GM12878 (cell line): ENCODE measurements at regions not wholly inside any gene's neighbourhood (a gene's known extent, or its start where the extent isn't known, plus 50 kb on each side); places are given as distances from the start of the nearest gene placed in this dataset.

Experiments
- ATAC-seq: fragments of 200-7000 bp; cut with Tn5 transposase; 3 replicates; pipeline ENCODE4 v1.9.1; 2020; ENCODE audit warnings: mild to moderate bottlenecking, moderate library complexity
- BruUV-seq: library from RNA; stranded (reverse); fragments of 400-500 nt; replicated peaks from 2 replicates; lab custom pipeline; 2021; lab: Mats Ljungman, UMichigan
- CTCF ChIA-PET: fragments of 300-600 bp; sonication (Branson Sonifier 250); formaldehyde crosslinking; extraction: SDS; loops from one replicate; lab custom pipeline; 2021; ENCODE audit warnings: inconsistent platforms; lab: Yijun Ruan, JAX
- POLR2A ChIA-PET: fragments of 350-600 bp; formaldehyde crosslinking; extraction: SDS; loops from one replicate; lab custom pipeline; 2021; ENCODE audit warnings: inconsistent platforms; lab: Charles Lee
- RAD21 ChIA-PET: fragments of 300-600 bp; sonication (Branson Sonifier 250); formaldehyde crosslinking; loops from one replicate; lab custom pipeline; 2023; ENCODE audit warnings: antibody characterized with exemption; ENCODE audit not compliant: unreplicated experiment; lab: Charles Lee
- SMC1A ChIA-PET: fragments of 300-600 bp; sonication (Branson Sonifier 250); formaldehyde crosslinking; loops from one replicate; lab custom pipeline; 2023; ENCODE audit not compliant: unreplicated experiment, uncharacterized antibody; lab: Charles Lee
- DNase-seq: peaks from one replicate; pipeline ENCODE4 v3.0.0-alpha.2; 2011; ENCODE audit warnings: low read depth, low spot score
- FAIRE-seq: peaks from 3 replicates; lab custom pipeline; 2011; peaks lifted over from hg19 to GRCh38; lab: Jason Lieb, UNC
- H2AFZ ChIP-seq: 2 replicates; pipeline ENCODE4 v1.6.0; 2011; ENCODE audit warnings: low read depth, low read length, control low read depth; ENCODE audit not compliant: control insufficient read depth
- H3K27ac ChIP-seq: 2 replicates; pipeline ENCODE4 v1.5.1; 2011; ENCODE audit warnings: control low read depth; ENCODE audit not compliant: control insufficient read depth, insufficient read depth
- H3K27me3 ChIP-seq, 2 experiments: replicated peaks in 1 of 2; 2 replicates each; pipeline versions ENCODE4 v1.6.0 to v1.6.1; 2011; ENCODE audit warnings: low read length in 1 of 2; ENCODE audit not compliant: control insufficient read depth in 2 of 2, insufficient read depth in 2 of 2
- H3K36me3 ChIP-seq, 2 experiments: 2 replicates each; pipeline ENCODE4 v1.5.1; 2011; ENCODE audit warnings: low read length in 1 of 2; ENCODE audit not compliant: control insufficient read depth in 2 of 2, insufficient read depth in 2 of 2
- H3K4me1 ChIP-seq: 2 replicates; pipeline ENCODE4 v1.6.1; 2011; ENCODE audit warnings: mild to moderate bottlenecking, low read length, moderate library complexity, mixed read lengths; ENCODE audit not compliant: control insufficient read depth, insufficient read depth
- H3K4me2 ChIP-seq: 2 replicates; pipeline ENCODE4 v1.6.0; 2011; ENCODE audit warnings: control low read depth; ENCODE audit not compliant: control insufficient read depth, insufficient read depth
- H3K4me3 ChIP-seq: fragments of 200-600 bp; sonication (generic); 2 replicates; pipeline ENCODE4 v1.5.1; 2016
- H3K79me2 ChIP-seq: 2 replicates; pipeline ENCODE4 v1.6.0; 2011; ENCODE audit warnings: low read length; ENCODE audit not compliant: control insufficient read depth, insufficient read depth
- H3K9ac ChIP-seq: 2 replicates; pipeline ENCODE4 v1.8.0; 2011; ENCODE audit warnings: low read length, control low read depth, mixed read lengths; ENCODE audit not compliant: control insufficient read depth, insufficient read depth
- H3K9me3 ChIP-seq: replicated peaks from 3 replicates; pipeline ENCODE4 v1.5.1; 2011; ENCODE audit warnings: mild to moderate bottlenecking, low read length; ENCODE audit not compliant: control insufficient read depth, insufficient read depth
- H4K20me1 ChIP-seq: 2 replicates; pipeline ENCODE4 v1.6.0; 2011; ENCODE audit not compliant: control insufficient read depth, insufficient read depth
- BHLHE40 ChIP-seq, 2 experiments: fragments of 450-650 bp in 1 of 2; IDR thresholded peaks; 2 replicates each; pipeline ENCODE4 v1.6.1; 2011 to 2017; ENCODE audit warnings: low read depth in 2 of 2, borderline replicate concordance in 1 of 2, improper control_type of control experiment in 1 of 2, low read length in 1 of 2, mild to moderate bottlenecking in 1 of 2
- CBFB ChIP-seq: IDR thresholded peaks from 2 replicates; pipeline ENCODE4 v1.6.1; 2016; ENCODE audit warnings: antibody characterized with exemption, low read depth
- HDAC2 ChIP-seq: fragments of 200-600 bp; sonication (generic); IDR thresholded peaks from 2 replicates; pipeline ENCODE4 v1.6.1; 2017
- IRF3 ChIP-seq: fragments of 450-650 bp; IDR thresholded peaks from 2 replicates; pipeline ENCODE4 v1.6.1; 2014; ENCODE audit warnings: mild to moderate bottlenecking
- MEF2B ChIP-seq: fragments of 450-650 bp; IDR thresholded peaks from 2 replicates; pipeline ENCODE4 v1.6.1; 2018; ENCODE audit warnings: mild to moderate bottlenecking, moderate library complexity; ENCODE audit not compliant: partially characterized antibody, poor library complexity, severe bottlenecking
- MLLT1 ChIP-seq: fragments of 450-650 bp; IDR thresholded peaks from 2 replicates; pipeline ENCODE4 v1.6.1; 2016; ENCODE audit warnings: mild to moderate bottlenecking
- PRDM15 ChIP-seq: fragments of 450-650 bp; formaldehyde crosslinking; IDR thresholded peaks from 2 replicates; pipeline ENCODE4 v1.4.0; 2020; ENCODE audit warnings: mild to moderate bottlenecking, moderate library complexity
- TCF7 ChIP-seq: IDR thresholded peaks from 2 replicates; pipeline ENCODE4 v1.6.1; 2014; ENCODE audit warnings: antibody characterized with exemption, borderline replicate concordance
- USF2 ChIP-seq: IDR thresholded peaks from 2 replicates; pipeline ENCODE4 v1.6.1; 2011; ENCODE audit warnings: low read depth, low read length, improper control_type of control experiment, borderline replicate concordance
- ZBTB11 ChIP-seq: fragments of 450-650 bp; formaldehyde crosslinking; IDR thresholded peaks from 2 replicates; pipeline ENCODE4 v1.5.0; 2022; ENCODE audit warnings: mild to moderate bottlenecking, missing genetic modification characterization
- WGBS: methylation state at CpG from one replicate; pipeline ENCODE4 v1.1.6; 2016; ENCODE audit warnings: low lambda C conversion rate; ENCODE audit not compliant: insufficient replicate concordance, insufficient coverage; ENCODE audit errors: missing lambda C conversion rate; 5-methylcytosine and 5-hydroxymethylcytosine counted together
- in situ Hi-C: fragments of 300-500 bp; cut with MboI; formaldehyde crosslinking; loops from 9 replicates; pipeline ENCODE4 v1.14.3; 2018; ENCODE audit warnings: mixed read lengths
- intact Hi-C: fragments of 100-400 bp; cut with micrococcal nuclease; formaldehyde crosslinking; loops from one replicate; pipeline ENCODE4 v1.14.2; 2022; ENCODE audit not compliant: unreplicated experiment

DNA sequence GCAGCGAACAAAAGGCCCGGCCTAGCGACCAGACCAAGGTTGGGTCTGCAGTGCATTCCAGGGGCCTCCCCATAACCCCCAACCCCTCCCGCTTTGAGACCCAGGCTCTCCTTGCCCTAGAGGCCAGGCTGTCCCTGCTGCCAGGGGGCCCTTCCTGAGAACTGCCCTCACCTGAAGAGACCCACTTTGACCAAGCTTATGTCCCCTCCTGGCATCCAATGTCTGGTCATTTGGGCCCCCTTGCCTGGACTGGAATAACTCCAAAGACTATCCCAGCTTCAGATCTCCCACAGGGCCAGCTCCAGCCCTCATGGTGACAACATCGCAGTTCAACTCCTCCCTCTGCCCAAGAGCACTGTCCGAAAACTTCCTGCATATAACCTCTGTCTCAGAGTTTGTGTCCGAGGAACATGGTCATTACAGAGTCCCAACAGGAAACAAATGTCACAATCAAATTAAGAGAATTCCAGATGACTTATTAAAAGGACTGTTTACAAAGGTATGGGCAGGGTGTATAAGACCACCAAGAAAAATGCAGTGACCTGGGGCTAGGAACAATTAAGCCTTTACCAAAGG lies 125.0 kb downstream of the BANF2 start:
- POLR2A ChIA-PET = interaction anchor here (1.2 kb wide), 1 partner anchor 30 kb away, joined by 3 read pairs; no protein-coding TSS in a partner anchor
- WGBS = 96% methylated on average over 7 of the region's 7 CpGs

More for the DNA sequence above, 125.0 kb downstream of the BANF2 start:
- no peaks in the 10 kb centered on the region for H3K36me3 ChIP-seq
- FAIRE-seq = no peak
- no peaks in the 10 kb centered on the region for H3K9me3 ChIP-seq
- no peaks in the 10 kb centered on the region for H3K27me3 ChIP-seq
- H3K27ac ChIP-seq = no peak overlapping the region; the same call in 1 of the 2 replicates
- no peak overlapping the region for H2AFZ ChIP-seq
- TF ChIP-seq CBFB (no peak), BHLHE40 (IDR thresholded peaks at IDR 0.05; ENCODE audit: borderline replicate concordance in 1 of 2, low read depth in 2 of 2, low read length in 1 of 2) (no peak), MEF2B (no peak), TCF7 (no peak), USF2 (no peak), ZBTB11 (CRISPR knock-in tag) (no peak), HDAC2 (no peak), IRF3 (no peak), MLLT1 (no peak), PRDM15 (CRISPR knock-in tag) (no peak)
- no peak overlapping the region for H3K4me3 ChIP-seq
- H3K4me2 ChIP-seq = no peak overlapping the region; the same call in 1 of the 2 replicates
- peaks cover 18% of the 10 kb centered on the region for H3K4me1 ChIP-seq
- no peak for DNase-seq
- intact Hi-C loops = loop anchor here (5.0 kb wide), 1 partner anchor 73 kb away; no protein-coding TSS in a partner anchor
- ChIA-PET CTCF (interaction anchor here (2.7 kb wide), 1 partner anchor 73 kb away, joined by 9 read pairs; no protein-coding TSS in a partner anchor), SMC1A (interaction anchor here (1.0 to 2.1 kb wide), 4 partner anchors 16 to 74 kb away, joined by 3 to 6 read pairs (median 4); no protein-coding TSS in a partner anchor), RAD21 (interaction anchor here (1.0 to 3.0 kb wide), 2 partner anchors 31 to 73 kb away, joined by 3 to 10 read pairs; no protein-coding TSS in a partner anchor)
- no peaks in the 10 kb centered on the region for H3K79me2 ChIP-seq
- no peak overlapping the region for H3K9ac ChIP-seq
- in situ Hi-C loops = no loop called here
- no peaks in the 10 kb centered on the region for H4K20me1 ChIP-seq
- no TSS peak for BruUV-seq
- ATAC-seq = no peak
